Fibroblast of gingiva (primary cell): ENCODE measurements at regions not wholly inside any gene's neighbourhood (a gene's known extent, or its start where the extent isn't known, plus 50 kb on each side); places are given as distances from the start of the nearest gene placed in this dataset.

Experiments
- DNase-seq: peaks from one replicate; pipeline ENCODE4 v3.0.0-alpha.2; 2011; ENCODE audit warnings: low read depth

GRCh38 chr2:157933160-157933920, 57.2 kb upstream of the ACVR1 start:
- DNase-seq = no peak

- DNase-seq = no peak
Observed at GRCh38 chr2:157932480-157933159, 56.5 kb upstream of the ACVR1 start.

- no peak for DNase-seq
Observed at GRCh38 chr2:157931542-157931941, 55.4 kb upstream of the ACVR1 start.

GRCh38 chr2:157930728-157931127, 54.6 kb upstream of the ACVR1 start:
- no peak for DNase-seq

- DNase-seq = no peak
Observed at GRCh38 chr2:157929871-157930667, 53.9 kb upstream of the ACVR1 start.

GRCh38 chr2:157928372-157928771, 52.2 kb upstream of the ACVR1 start:
- DNase-seq = no peak

- no peak for DNase-seq
Observed at GRCh38 chr2:157927155-157927554, 51.0 kb upstream of the ACVR1 start.
